ENCODE measurements at regions not wholly inside any gene's neighbourhood (a gene's known extent, or its start where the extent isn't known, plus 50 kb on each side); places are given as distances from the start of the nearest gene placed in this dataset.

GRCh38 chrX:117743469-117744251 is 372.9 kb downstream of the KLHL13 start:
- H3K9me2 ChIP-seq (ENCODE audit: insufficient read depth): no peaks in the 10 kb centered on the region
- CTCF ChIA-PET: interaction anchor here (0.6 kb wide), 1 partner anchor 96 kb away, joined by 4 read pairs; no protein-coding TSS in a partner anchor
- BruUV-seq (replicated peaks): no TSS peak

DNA sequence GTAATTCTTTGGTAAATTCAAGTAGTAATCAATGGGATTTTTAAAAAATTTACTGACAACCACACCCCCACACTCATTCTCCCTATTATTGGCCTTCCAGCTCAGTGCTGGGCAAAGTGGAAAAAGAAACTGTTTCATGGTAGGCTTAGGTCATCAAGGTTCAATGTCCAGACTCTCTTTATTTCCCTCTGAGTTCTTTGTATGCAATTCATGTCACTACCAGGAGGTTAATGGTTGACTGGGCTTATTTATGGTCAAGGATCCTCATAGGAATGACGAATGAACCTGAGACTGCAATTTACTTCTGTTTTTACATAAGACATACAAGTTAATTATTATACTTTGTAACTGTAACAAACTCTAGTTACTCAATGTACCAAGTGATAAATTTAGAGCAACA is 403.2 kb downstream of the KLHL13 start:
- CTCF ChIA-PET: no interaction called here
- no peak for DNase-seq
- no peaks in the 10 kb centered on the region for H4K20me1 ChIP-seq (ENCODE audit: insufficient read depth)
- no peaks in the 10 kb centered on the region for H3F3A ChIP-seq (ENCODE audit: insufficient read depth, low read depth)
- no peak overlapping the region for H3K4me2 ChIP-seq
- H3K4me3 ChIP-seq: no peak overlapping the region
- BruUV-seq (replicated peaks): no TSS peak
- H3K36me3 ChIP-seq (ENCODE audit: low read depth): no peaks in the 10 kb centered on the region
- no peak overlapping the region for H2AFZ ChIP-seq
- no peaks in the 10 kb centered on the region for H3K27me3 ChIP-seq (ENCODE audit: insufficient read depth, low read depth)
- H3K4me1 ChIP-seq (replicated peaks; ENCODE audit: insufficient read depth): no peaks in the 10 kb centered on the region
- TF ChIP-seq EZH2 (IDR thresholded peaks at IDR 0.05; ENCODE audit: low read depth): no peak
- no peak for TF ChIP-seq CTCF (conservative IDR thresholded peaks at IDR 0.05)
- H3K27ac ChIP-seq: no peak overlapping the region
- POLR2A ChIA-PET (ENCODE audit: unreplicated experiment): no interaction called here
- H3K9me2 ChIP-seq (ENCODE audit: insufficient read depth): no peaks in the 10 kb centered on the region
- H3K9me3 ChIP-seq (ENCODE audit: insufficient read depth, low read depth): no peaks in the 10 kb centered on the region
- H3K79me2 ChIP-seq (ENCODE audit: low read depth): no peaks in the 10 kb centered on the region
- intact Hi-C loops (cut with micrococcal nuclease; ENCODE audit: unreplicated experiment): no loop called here

More at GRCh38 chrX:117743469-117744251, 372.9 kb downstream of the KLHL13 start:
- Histone ChIP-seq H3F3A (ENCODE audit: insufficient read depth, low read depth) (no peaks in the 10 kb centered on the region), H3K79me2 (ENCODE audit: low read depth) (no peaks in the 10 kb centered on the region), H3K27ac (no peak overlapping the region), H3K4me1 (replicated peaks; ENCODE audit: insufficient read depth) (no peaks in the 10 kb centered on the region), H3K36me3 (ENCODE audit: low read depth) (no peaks in the 10 kb centered on the region), H3K9me3 (ENCODE audit: insufficient read depth, low read depth) (no peaks in the 10 kb centered on the region), H2AFZ (no peak overlapping the region), H3K4me3 (no peak overlapping the region), H3K27me3 (ENCODE audit: insufficient read depth, low read depth) (no peaks in the 10 kb centered on the region), H4K20me1 (ENCODE audit: insufficient read depth) (no peaks in the 10 kb centered on the region), H3K4me2 (no peak overlapping the region)
- POLR2A ChIA-PET (ENCODE audit: unreplicated experiment): no interaction called here
- DNase-seq: no peak
- peak; percentile 63 for TF ChIP-seq CTCF (conservative IDR thresholded peaks at IDR 0.05)
- no peak for TF ChIP-seq EZH2 (IDR thresholded peaks at IDR 0.05; ENCODE audit: low read depth)
- intact Hi-C loops (cut with micrococcal nuclease; ENCODE audit: unreplicated experiment): no loop called here

- DNase-seq: no peak
- Histone ChIP-seq H3K9me2 (ENCODE audit: insufficient read depth) (no peaks in the 10 kb centered on the region), H3K4me2 (no peak overlapping the region), H3K27ac (no peak overlapping the region), H3K36me3 (ENCODE audit: low read depth) (no peaks in the 10 kb centered on the region), H4K20me1 (ENCODE audit: insufficient read depth) (no peaks in the 10 kb centered on the region), H3K4me1 (replicated peaks; ENCODE audit: insufficient read depth) (no peaks in the 10 kb centered on the region), H2AFZ (no peak overlapping the region), H3K9me3 (ENCODE audit: insufficient read depth, low read depth) (no peaks in the 10 kb centered on the region), H3K27me3 (ENCODE audit: insufficient read depth, low read depth) (no peaks in the 10 kb centered on the region), H3K4me3 (no peak overlapping the region), H3K79me2 (ENCODE audit: low read depth) (no peaks in the 10 kb centered on the region), H3F3A (ENCODE audit: insufficient read depth, low read depth) (no peaks in the 10 kb centered on the region)
- no TSS peak for BruUV-seq (replicated peaks)
- intact Hi-C loops (cut with micrococcal nuclease; ENCODE audit: unreplicated experiment): no loop called here
- TF ChIP-seq EZH2 (IDR thresholded peaks at IDR 0.05; ENCODE audit: low read depth) (no peak), CTCF (conservative IDR thresholded peaks at IDR 0.05) (no peak)
- CTCF ChIA-PET: no interaction called here
- POLR2A ChIA-PET (ENCODE audit: unreplicated experiment): no interaction called here
These were observed 404.8 kb downstream of the KLHL13 start for GRCh38 chrX:117711782-117712181.
